Peyer's patch (tissue), 4 donors: ENCODE measurements at regions not wholly inside any gene's neighbourhood (a gene's known extent, or its start where the extent isn't known, plus 50 kb on each side); places are given as distances from the start of the nearest gene placed in this dataset.

Experiments used
- CTCF ChIP-seq, 6 experiments: fragments of 450-650 bp in 4 of 6; fragments of 200-600 bp in 2 of 6; sonication (generic) in 1 of 6; IDR thresholded peaks; one replicate each; pipeline ENCODE4 v1.5.1; 2017 to 2019; ENCODE audit warnings: antibody characterized with exemption in 6 of 6, mild to moderate bottlenecking in 3 of 6, moderate library complexity in 1 of 6
- POLR2A ChIP-seq, 2 donors: fragments of 450-650 bp; IDR thresholded peaks; one replicate each; pipeline ENCODE4 v1.5.1; 2017; ENCODE audit warnings: antibody characterized with exemption in 2 of 2, mild to moderate bottlenecking in 2 of 2, moderate library complexity in 2 of 2

GRCh38 chr15:100751585-100751984 lies 128.0 kb upstream of the ALDH1A3 start:
- TF ChIP-seq CTCF (IDR thresholded peaks at IDR 0.05) (no peak), POLR2A (IDR thresholded peaks at IDR 0.05) (no peak)
